ENCODE measurements at regions not wholly inside any gene's neighbourhood (a gene's known extent, or its start where the extent isn't known, plus 50 kb on each side); places are given as distances from the start of the nearest gene placed in this dataset.

- no peak for DNase-seq
Measured at GRCh38 chr13:76651286-76651685, 234.9 kb downstream of the KCTD12 start.

- DNase-seq = no peak
Measured at GRCh38 chr13:76647550-76647949, 238.7 kb downstream of the KCTD12 start.

- DNase-seq = no peak
Measured at GRCh38 chr13:76646946-76647345, 239.3 kb downstream of the KCTD12 start.

- DNase-seq = no peak
Measured at GRCh38 chr13:76645632-76646031, 240.6 kb downstream of the KCTD12 start.

- DNase-seq = no peak
Measured at GRCh38 chr13:76644906-76645305, 241.3 kb downstream of the KCTD12 start.

- DNase-seq = no peak
Measured at GRCh38 chr13:76643596-76643995, 242.6 kb downstream of the KCTD12 start.

- no peak for DNase-seq
Measured at GRCh38 chr13:76641056-76641455, 245.1 kb downstream of the KCTD12 start.

GRCh38 chr13:76638882-76639281 is 247.3 kb downstream of the KCTD12 start:
- no peak for DNase-seq

- no peak for DNase-seq
Measured at GRCh38 chr13:76638181-76638580, 248.0 kb downstream of the KCTD12 start.

- DNase-seq = no peak
Measured at GRCh38 chr13:76637641-76638141, 248.5 kb downstream of the KCTD12 start.

- DNase-seq = no peak
Measured at GRCh38 chr13:76636829-76637228, 249.4 kb downstream of the KCTD12 start.

- no peak for DNase-seq
Measured at GRCh38 chr13:76635232-76636230, 250.7 kb downstream of the KCTD12 start.

- no peak for DNase-seq
Measured at GRCh38 chr13:76634431-76635191, 251.6 kb downstream of the KCTD12 start.

- no peak for DNase-seq
Measured at GRCh38 chr13:76632401-76633044, 253.7 kb downstream of the KCTD12 start.

- DNase-seq = no peak
Measured at GRCh38 chr13:76630629-76631230, 255.5 kb downstream of the KCTD12 start.

- DNase-seq = no peak
Measured at GRCh38 chr13:76622315-76623040, 263.7 kb downstream of the KCTD12 start.

- no peak for DNase-seq
Measured at GRCh38 chr13:76621705-76622104, 264.5 kb downstream of the KCTD12 start.

- DNase-seq = no peak
Measured at GRCh38 chr13:76620036-76620435, 266.2 kb downstream of the KCTD12 start.

- DNase-seq = no peak
Measured at GRCh38 chr13:76619631-76620030, 266.6 kb downstream of the KCTD12 start.

GRCh38 chr13:76610819-76611415 is 275.3 kb downstream of the KCTD12 start:
- DNase-seq = no peak

GRCh38 chr13:76609643-76610042 is 276.6 kb downstream of the KCTD12 start:
- no peak for DNase-seq

- DNase-seq = no peak
Measured at GRCh38 chr13:76607866-76608265, 278.3 kb downstream of the KCTD12 start.

Measured in CD4-positive, alpha-beta T cell treated with Interleukin-1 beta for 1 hour (primary cell).